ENCODE measurements at regions not wholly inside any gene's neighbourhood (a gene's known extent, or its start where the extent isn't known, plus 50 kb on each side); places are given as distances from the start of the nearest gene placed in this dataset.

GRCh38 chr9:14517154-14517906 is 175.9 kb downstream of the ZDHHC21 start:
- DNase-seq (ENCODE audit: low spot score) = no peak

- no peak for DNase-seq (ENCODE audit: low spot score)
These were observed 176.6 kb downstream of the ZDHHC21 start for GRCh38 chr9:14516656-14517055.

DNA sequence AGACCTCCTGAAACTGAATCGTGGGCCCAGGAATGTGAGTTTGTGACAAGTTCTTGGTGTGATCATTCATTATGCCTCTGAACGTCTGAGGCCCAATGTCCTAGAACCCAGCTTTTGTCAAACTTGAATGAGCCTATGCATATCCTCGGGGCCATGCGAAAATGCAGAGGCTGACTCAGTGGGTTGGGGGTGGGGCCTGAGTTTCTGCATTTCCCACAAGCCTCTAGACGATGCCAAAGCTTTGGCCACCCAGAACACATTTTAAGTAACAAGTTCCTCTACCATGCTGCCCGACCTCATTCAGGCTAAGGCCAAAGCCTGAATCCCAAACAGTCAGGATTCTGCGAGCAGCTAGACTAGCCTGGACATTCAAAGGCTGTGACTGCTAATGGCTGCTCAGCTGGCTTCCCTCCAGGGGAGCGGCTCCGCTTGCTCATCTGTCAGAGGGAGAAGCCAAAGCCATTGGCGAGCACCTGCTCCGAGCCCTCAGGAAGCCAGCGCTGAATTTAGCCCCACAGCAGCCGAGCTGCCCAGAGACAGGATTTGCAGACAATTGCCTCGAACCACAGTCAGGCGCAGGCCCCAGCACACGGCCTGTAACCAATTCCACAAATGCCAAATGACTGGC is 177.5 kb downstream of the ZDHHC21 start:
- no peak for DNase-seq (ENCODE audit: low spot score)

DNA sequence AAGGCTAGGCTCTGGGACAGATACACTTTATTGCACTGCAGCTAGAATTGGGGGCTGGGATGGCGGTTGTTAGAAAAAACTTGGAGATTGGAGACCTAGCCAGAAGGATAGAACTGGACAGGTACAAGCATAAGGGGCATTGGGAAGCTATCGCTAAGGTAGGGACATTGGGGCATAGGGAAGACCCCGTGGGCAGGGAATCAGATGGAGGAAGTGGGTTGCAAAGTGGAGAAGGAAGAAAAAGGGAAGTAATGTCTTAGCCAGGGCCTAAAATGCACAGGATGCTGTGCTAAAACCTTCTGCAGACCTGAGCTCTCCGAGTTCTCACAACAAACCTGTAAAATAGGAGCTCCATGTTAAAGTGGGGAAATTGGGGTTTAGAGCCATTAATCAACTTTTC is 178.2 kb downstream of the ZDHHC21 start:
- DNase-seq (ENCODE audit: low spot score) = no peak

- DNase-seq (ENCODE audit: low spot score) = no peak
These were observed 180.3 kb downstream of the ZDHHC21 start for GRCh38 chr9:14512942-14513341.

DNA sequence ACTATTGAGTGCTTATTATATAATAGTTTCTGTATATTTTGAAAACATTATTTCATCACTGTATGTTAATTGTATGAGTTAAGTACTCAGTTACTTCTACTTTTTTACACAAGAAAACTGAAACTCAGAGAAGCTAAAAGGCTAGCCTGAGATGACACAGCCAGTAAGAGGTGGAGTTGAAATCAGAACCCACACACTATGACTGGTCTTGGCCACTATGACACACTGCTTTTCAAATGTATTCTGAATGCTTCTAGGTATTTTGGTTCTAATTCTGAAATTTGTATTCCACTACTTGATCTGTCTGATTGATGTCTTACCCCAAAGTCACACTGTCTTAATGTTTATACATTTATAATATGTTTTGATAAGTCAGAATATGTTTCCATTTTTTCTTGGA is 181.8 kb downstream of the ZDHHC21 start:
- no peak for DNase-seq (ENCODE audit: low spot score)

- DNase-seq (ENCODE audit: low spot score) = no peak
These were observed 184.3 kb downstream of the ZDHHC21 start for GRCh38 chr9:14508884-14509283.

GRCh38 chr9:14501366-14501765 is 187.4 kb upstream of the NFIB start:
- no peak for DNase-seq (ENCODE audit: low spot score)

GRCh38 chr9:14500705-14501104 is 186.8 kb upstream of the NFIB start:
- no peak for DNase-seq (ENCODE audit: low spot score)

DNA sequence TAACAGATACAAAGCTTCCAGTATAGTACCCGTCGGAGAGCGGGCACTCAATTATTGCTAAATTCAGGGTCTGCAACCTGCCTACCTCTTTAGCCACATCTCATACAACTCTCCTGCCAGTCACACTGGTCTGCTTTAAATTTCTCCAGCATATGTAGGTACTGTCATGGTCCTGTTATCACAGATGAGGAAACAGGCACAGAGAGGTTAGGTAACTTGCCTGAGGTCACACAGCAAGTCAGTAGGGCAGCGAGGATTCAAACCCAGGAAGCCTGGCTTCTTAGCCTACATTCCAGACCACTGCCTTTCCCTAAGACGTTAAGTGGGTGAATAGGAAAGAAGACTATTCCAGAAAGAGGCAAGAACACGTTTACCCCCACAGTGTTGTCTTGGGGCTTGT is 186.0 kb upstream of the NFIB start:
- no peak for DNase-seq (ENCODE audit: low spot score)

DNA sequence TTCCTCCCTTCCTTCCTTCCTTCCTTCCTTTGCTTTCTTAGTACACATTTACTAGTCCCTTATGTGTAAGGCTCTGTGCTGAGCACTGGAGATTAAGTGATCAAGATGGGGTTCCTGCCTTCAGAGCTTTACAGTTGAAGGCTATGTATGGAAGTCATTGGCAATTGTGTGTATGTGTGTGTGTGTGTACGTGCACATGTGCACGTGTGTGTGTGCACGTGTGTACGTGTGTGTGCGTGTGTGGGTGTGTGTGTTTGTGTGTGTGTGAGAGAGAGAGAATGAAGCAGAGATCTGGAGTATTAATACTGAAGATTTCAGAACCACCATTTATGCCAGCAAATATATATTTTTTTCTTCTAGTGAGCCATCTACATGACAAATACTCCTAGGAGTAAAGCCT is 184.9 kb upstream of the NFIB start:
- no peak for DNase-seq (ENCODE audit: low spot score)

GRCh38 chr9:14497476-14497875 is 183.5 kb upstream of the NFIB start:
- no peak for DNase-seq (ENCODE audit: low spot score)

- no peak for DNase-seq (ENCODE audit: low spot score)
These were observed 174.7 kb upstream of the NFIB start for GRCh38 chr9:14488421-14489190.

DNA sequence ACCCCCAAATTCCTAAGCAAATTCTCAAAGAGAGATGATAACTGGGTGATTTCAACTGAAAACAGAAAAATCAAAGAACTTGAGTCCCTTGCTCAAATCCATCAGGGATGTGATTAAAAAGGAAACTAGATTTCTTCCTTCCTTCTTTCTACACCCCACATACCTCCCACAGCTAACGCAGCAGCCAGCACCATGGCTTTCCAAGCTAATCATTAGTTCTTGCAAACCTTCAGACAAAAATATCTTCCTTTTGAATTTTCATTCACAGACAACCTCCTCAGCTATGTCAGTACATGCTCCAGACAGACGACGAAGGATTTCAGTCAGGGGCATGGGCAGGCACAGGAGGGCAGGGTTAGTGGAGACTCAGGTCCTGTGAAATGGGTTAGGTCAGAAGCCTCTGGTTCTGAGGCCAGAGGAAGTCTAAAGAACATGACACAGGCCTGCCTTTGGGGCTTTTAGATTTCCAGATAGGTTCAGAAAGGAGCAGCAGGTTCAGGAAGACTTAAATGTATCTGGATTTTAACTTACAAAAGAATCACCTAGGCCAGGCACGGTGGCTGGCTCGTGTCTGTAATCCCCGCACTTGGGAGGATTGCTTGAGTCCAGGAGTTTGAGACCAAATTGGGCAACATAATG is 173.7 kb upstream of the NFIB start:
- DNase-seq (ENCODE audit: low spot score) = no peak

DNA sequence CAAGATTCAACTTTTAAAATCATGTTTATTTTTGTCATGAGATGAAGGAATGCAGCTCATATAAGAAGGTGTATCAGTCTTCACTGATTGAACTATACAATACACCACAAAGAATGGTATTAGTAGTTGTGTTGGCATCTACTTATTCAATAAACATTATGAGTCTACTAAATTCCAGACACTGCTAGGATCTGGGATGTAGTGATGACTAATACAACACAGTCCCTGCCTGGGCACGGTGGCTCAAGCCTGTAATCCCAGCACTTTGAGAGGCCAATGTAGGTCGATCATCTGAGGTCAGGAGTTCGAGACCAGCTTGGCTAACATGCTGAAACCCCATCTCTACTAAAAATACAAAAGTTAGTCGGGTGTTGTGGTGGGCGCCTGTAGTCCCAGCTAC is 171.4 kb upstream of the NFIB start:
- no peak for DNase-seq (ENCODE audit: low spot score)

- DNase-seq (ENCODE audit: low spot score) = no peak
These were observed 168.9 kb upstream of the NFIB start for GRCh38 chr9:14482856-14483255.

GRCh38 chr9:14480526-14480925 is 166.6 kb upstream of the NFIB start:
- DNase-seq (ENCODE audit: low spot score) = no peak

- DNase-seq (ENCODE audit: low spot score) = no peak
These were observed 165.2 kb upstream of the NFIB start for GRCh38 chr9:14479163-14479560.

GRCh38 chr9:14478175-14479162 is 164.5 kb upstream of the NFIB start:
- no peak for DNase-seq (ENCODE audit: low spot score)

DNA sequence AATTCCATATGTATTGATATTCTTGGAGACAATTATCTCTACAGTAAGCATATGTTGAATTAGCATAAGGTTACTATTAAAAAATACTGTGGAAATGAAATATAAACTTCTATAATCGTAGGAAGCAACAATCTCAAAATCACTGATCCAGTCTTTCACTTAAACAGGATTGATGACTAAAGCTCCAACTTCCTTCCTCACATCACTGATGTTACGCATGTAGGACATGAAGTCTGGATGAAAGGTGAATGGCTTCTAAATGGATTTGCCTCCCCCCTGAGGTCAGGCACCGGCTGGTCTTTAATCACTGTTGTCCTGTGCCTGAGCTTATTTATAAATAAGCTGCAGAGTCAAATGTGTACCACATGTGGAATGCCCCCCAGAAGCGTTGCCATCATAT is 157.1 kb upstream of the NFIB start:
- no peak for DNase-seq (ENCODE audit: low spot score)

DNA sequence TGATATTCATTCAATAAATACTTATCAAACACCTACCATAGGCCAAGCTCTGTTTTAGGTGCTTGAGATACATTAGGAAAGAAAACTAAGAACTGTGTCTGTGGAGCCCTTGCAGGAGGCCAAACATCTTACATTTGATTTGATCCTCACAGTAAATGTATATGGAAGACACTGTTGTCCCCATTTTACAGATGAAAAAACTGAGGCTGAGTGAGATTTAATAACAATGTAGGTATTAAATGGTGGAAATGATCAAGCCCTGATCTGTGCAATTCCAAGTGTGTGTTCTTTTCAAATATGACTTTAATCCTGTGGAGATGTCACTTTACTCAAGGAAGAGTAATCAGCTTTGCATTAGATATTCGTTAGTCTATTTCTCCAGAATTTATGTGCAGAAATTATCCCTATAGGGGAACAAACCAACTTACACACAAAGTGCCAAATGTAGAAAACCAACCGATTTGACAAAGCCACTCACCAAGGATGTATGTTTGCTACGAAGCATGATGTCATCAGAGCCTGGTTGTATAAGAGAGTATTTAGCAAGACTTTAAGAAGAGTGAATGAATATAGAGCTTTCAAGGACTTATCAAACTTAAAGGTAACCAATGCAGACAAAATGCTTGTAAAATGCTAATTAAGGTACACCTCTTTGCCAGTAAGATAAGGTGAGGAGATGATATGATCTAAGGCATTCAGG is 153.9 kb upstream of the NFIB start:
- no peak for DNase-seq (ENCODE audit: low spot score)
